ENCODE measurements at regions not wholly inside any gene's neighbourhood (a gene's known extent, or its start where the extent isn't known, plus 50 kb on each side); places are given as distances from the start of the nearest gene placed in this dataset.
"Not testable (repeated sequence)": the region's sequence is repeated elsewhere in the genome, so short reads cannot be mapped to it uniquely, and the experiment has no call there.

DNA sequence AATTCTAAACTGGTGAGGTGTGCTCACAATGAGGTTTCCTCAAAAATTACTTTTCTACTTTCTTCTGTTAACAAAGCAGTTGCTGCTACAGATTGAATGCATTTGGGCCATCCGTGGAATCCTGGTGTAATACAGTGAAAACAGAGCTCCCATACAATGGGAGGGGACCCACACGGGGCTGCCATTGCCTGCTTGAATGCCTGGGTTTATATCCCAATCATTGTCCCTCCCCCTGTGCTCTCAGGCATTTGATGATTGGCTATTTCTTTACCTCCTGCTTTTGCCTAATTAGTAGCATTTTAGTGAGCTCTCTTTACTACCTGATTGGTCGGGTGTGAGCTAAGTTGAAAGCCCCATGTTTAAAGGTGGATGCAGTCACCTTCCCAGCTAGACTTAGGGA, 52.9 kb upstream of the CSF1 start:
- DNase-seq (ENCODE audit: low spot score in 2 of 2); H3K9me3 Mint-ChIP-seq; ATAC-seq (ENCODE audit: low read depth); H3K4me1 Mint-ChIP-seq; H3K27ac Mint-ChIP-seq; H3K27me3 Mint-ChIP-seq; H3K4me3 Mint-ChIP-seq; H3K36me3 Mint-ChIP-seq: not testable (repeated sequence)

- not testable (repeated sequence) for H3K27ac Mint-ChIP-seq; H3K27me3 Mint-ChIP-seq; ATAC-seq (ENCODE audit: low read depth); H3K9me3 Mint-ChIP-seq; H3K4me1 Mint-ChIP-seq; H3K36me3 Mint-ChIP-seq; DNase-seq (ENCODE audit: low spot score in 2 of 2); H3K4me3 Mint-ChIP-seq
Observed at GRCh38 chr1:109855986-109856385, 54.7 kb upstream of the CSF1 start.

GRCh38 chr1:109853972-109854371, 56.7 kb upstream of the CSF1 start:
- not testable (repeated sequence) for ATAC-seq (ENCODE audit: low read depth); H3K36me3 Mint-ChIP-seq; H3K4me1 Mint-ChIP-seq; H3K4me3 Mint-ChIP-seq; H3K9me3 Mint-ChIP-seq; DNase-seq (ENCODE audit: low spot score in 2 of 2); H3K27me3 Mint-ChIP-seq; H3K27ac Mint-ChIP-seq

- not testable (repeated sequence) for ATAC-seq (ENCODE audit: low read depth); H3K4me1 Mint-ChIP-seq
Observed at GRCh38 chr1:109852221-109853015, 58.2 kb upstream of the CSF1 start.

DNA sequence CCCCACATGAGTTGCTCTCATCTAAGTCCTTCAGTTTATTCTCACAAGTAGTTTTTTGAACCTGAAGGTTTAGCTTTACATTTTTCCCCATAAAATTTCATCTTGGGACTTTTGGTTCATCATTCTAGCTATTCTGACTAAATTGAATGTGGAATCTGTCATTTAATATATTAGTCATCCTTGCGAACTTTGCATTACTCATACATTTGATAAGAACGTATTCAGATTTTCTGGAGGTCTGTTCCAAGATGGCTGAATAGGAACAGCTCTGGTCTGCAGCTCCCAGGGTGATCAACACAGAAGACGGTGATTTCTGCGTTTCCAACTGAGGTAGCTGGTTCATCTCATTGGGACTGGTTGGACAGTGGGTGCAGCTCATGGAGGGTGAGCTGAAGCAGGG, 59.8 kb upstream of the CSF1 start:
- DNase-seq (ENCODE audit: low spot score in 2 of 2) (no peak), ATAC-seq (ENCODE audit: low read depth) (no peak)
- H3K27ac Mint-ChIP-seq: no peak overlapping the region
- peaks cover 4% of the 10 kb centered on the region for H3K27me3 Mint-ChIP-seq
- no peaks in the 10 kb centered on the region for H3K36me3 Mint-ChIP-seq
- H3K4me1 Mint-ChIP-seq: no peaks in the 10 kb centered on the region
- H3K4me3 Mint-ChIP-seq: no peak overlapping the region
- H3K9me3 Mint-ChIP-seq: no peaks in the 10 kb centered on the region

More at GRCh38 chr1:109852221-109853015, 58.2 kb upstream of the CSF1 start:
- not testable (repeated sequence) for H3K9me3 Mint-ChIP-seq; H3K36me3 Mint-ChIP-seq; H3K27ac Mint-ChIP-seq; H3K4me3 Mint-ChIP-seq; DNase-seq (ENCODE audit: low spot score in 2 of 2); H3K27me3 Mint-ChIP-seq

GRCh38 chr1:109850194-109850593, 60.5 kb upstream of the CSF1 start:
- Mint-ChIP-seq H3K27me3 (peaks cover 4% of the 10 kb centered on the region), H3K4me3 (no peak overlapping the region), H3K4me1 (no peaks in the 10 kb centered on the region), H3K9me3 (no peaks in the 10 kb centered on the region), H3K27ac (no peak overlapping the region), H3K36me3 (no peaks in the 10 kb centered on the region)
- no peak for DNase-seq (ENCODE audit: low spot score in 2 of 2)
- ATAC-seq (ENCODE audit: low read depth): no peak

GRCh38 chr1:109849655-109850054, 61.0 kb upstream of the CSF1 start:
- no peak for ATAC-seq (ENCODE audit: low read depth)
- Mint-ChIP-seq H3K27ac (no peak overlapping the region), H3K36me3 (no peaks in the 10 kb centered on the region), H3K4me1 (no peaks in the 10 kb centered on the region), H3K4me3 (no peak overlapping the region), H3K9me3 (no peaks in the 10 kb centered on the region), H3K27me3 (peaks cover 2% of the 10 kb centered on the region)
- no peak for DNase-seq (ENCODE audit: low spot score in 2 of 2)

GRCh38 chr1:109847251-109847650, 63.4 kb upstream of the CSF1 start:
- ATAC-seq (ENCODE audit: low read depth): no peak
- DNase-seq (ENCODE audit: low spot score in 2 of 2): no peak
- Mint-ChIP-seq H3K36me3 (no peaks in the 10 kb centered on the region), H3K4me1 (no peaks in the 10 kb centered on the region), H3K27me3 (peaks cover 3% of the 10 kb centered on the region), H3K9me3 (no peaks in the 10 kb centered on the region), H3K27ac (no peak overlapping the region), H3K4me3 (no peak overlapping the region)

DNA sequence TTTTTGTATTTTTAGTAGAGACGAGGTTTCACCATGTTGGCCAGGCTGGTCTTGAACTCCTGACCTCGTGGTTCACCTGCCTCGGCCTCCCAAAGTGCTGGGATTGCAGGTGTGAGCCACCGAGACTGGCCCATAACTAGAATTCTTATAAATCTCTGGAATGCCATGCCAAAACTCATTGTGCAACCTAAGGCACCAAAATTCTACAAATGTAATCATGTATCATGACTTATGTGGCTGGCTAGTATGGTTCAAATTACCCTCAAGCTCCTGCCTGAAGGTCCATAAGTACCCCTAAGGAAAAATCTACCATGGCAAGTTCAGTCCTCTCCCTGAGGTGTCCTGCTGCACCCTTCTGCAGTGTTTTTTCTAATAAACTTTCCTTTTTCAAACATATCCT, 63.8 kb upstream of the CSF1 start:
- DNase-seq (ENCODE audit: low spot score in 2 of 2) (no peak), ATAC-seq (ENCODE audit: low read depth) (no peak)
- Mint-ChIP-seq H3K27ac (no peak overlapping the region), H3K4me3 (no peak overlapping the region), H3K36me3 (no peaks in the 10 kb centered on the region), H3K27me3 (peaks cover 3% of the 10 kb centered on the region), H3K4me1 (no peaks in the 10 kb centered on the region), H3K9me3 (no peaks in the 10 kb centered on the region)

DNA sequence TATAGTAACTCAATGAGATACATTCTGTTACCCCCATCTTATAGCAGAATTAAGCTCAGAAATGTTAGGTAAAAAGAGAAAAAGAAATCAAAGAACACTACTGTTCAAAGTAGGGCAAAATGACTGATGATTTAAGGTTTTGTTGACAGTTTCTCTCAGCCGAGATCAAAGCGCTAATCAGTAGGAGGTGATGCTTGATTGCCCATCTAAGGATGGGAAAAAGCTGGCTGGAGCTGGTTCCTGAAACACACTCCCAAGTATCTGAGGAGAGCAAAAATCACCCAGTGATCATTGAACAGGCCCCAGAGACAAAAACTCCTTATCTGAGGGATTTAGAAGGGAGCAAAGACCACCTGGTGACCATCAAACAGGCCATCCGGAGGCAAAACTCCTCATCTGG, 64.5 kb upstream of the CSF1 start:
- H3K36me3 Mint-ChIP-seq: no peaks in the 10 kb centered on the region
- no peak for DNase-seq (ENCODE audit: low spot score in 2 of 2)
- no peak for ATAC-seq (ENCODE audit: low read depth)
- no peak overlapping the region for H3K27ac Mint-ChIP-seq
- no peaks in the 10 kb centered on the region for H3K4me1 Mint-ChIP-seq
- H3K4me3 Mint-ChIP-seq: no peak overlapping the region
- peaks cover 3% of the 10 kb centered on the region for H3K27me3 Mint-ChIP-seq
- H3K9me3 Mint-ChIP-seq: no peaks in the 10 kb centered on the region

DNA sequence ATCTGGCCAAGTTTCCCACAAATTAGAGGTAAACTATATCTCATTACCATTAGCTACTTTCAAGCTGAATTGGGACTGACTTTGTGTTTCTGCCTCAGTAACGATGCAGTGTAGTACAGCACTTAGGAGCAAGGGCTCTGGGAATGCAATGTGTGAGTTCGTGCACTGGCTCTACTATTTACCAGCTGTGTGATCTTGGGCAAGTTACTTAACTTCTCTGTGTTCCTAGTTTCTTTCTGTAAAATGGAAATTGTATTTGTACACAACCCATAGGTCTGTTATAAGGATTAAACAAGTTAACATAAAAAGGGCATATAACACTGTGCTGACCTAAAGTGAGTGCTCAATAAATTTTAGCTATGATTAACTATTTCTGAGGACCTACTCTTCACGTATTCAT, 65.0 kb upstream of the CSF1 start:
- ATAC-seq (ENCODE audit: low read depth) (no peak), DNase-seq (ENCODE audit: low spot score in 2 of 2) (no peak)
- H3K4me1 Mint-ChIP-seq: no peaks in the 10 kb centered on the region
- H3K4me3 Mint-ChIP-seq: no peak overlapping the region
- no peaks in the 10 kb centered on the region for H3K9me3 Mint-ChIP-seq
- H3K27me3 Mint-ChIP-seq: peaks cover 3% of the 10 kb centered on the region
- no peaks in the 10 kb centered on the region for H3K36me3 Mint-ChIP-seq
- H3K27ac Mint-ChIP-seq: no peak overlapping the region

DNA sequence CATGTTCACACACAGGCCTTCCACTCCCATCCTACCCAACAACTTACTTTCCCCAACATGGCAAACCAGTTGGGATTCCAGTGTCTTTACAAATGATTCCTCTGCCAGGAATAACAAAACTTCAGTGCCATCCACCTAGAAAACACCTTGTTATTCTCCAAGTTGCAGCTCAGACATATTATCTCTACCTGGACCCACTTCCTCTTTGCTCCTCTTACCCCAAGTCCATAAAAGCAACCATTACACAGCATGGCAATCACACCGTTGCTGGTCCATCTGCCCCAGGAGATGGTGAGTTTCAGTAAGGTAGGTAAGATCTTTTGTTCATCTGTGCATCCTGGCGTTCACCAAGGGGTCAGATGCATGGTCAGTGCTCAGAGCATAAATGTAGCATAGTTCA, 66.0 kb upstream of the CSF1 start:
- H3K9me3 Mint-ChIP-seq: no peaks in the 10 kb centered on the region
- no peaks in the 10 kb centered on the region for H3K36me3 Mint-ChIP-seq
- no peaks in the 10 kb centered on the region for H3K4me1 Mint-ChIP-seq
- no peak overlapping the region for H3K27ac Mint-ChIP-seq
- H3K4me3 Mint-ChIP-seq: no peak overlapping the region
- DNase-seq (ENCODE audit: low spot score in 2 of 2) (no peak), ATAC-seq (ENCODE audit: low read depth) (no peak)
- peaks cover 4% of the 10 kb centered on the region for H3K27me3 Mint-ChIP-seq

- Mint-ChIP-seq H3K4me1 (no peaks in the 10 kb centered on the region), H3K27ac (no peak overlapping the region), H3K36me3 (peaks cover 6% of the 10 kb centered on the region), H3K4me3 (no peak overlapping the region), H3K27me3 (peaks cover 6% of the 10 kb centered on the region), H3K9me3 (peaks cover 3% of the 10 kb centered on the region)
- ATAC-seq (ENCODE audit: low read depth): no peak
- DNase-seq (ENCODE audit: low spot score in 2 of 2): no peak
Observed at GRCh38 chr1:109840011-109840629, 70.5 kb upstream of the CSF1 start.

DNA sequence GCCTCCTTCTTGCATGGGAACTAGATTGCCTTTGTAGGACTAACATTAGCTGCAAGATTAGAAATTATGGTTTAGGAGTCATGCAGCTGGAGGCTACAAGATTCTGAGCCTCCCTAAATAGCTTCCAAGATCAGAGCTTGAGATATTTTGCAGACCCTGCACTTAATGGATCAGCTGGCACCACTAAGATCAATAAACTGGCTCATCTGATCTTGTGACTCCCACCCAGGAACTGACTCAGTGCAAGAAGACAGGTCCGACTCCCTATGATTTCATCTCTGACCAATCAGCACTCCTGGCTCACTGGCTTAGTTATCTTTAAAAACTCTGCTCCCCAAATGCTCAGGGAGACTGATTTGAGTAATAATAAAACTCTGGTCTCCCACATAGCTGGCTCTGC, 71.4 kb upstream of the CSF1 start:
- not testable (repeated sequence) for H3K9me3 Mint-ChIP-seq; ATAC-seq (ENCODE audit: low read depth); DNase-seq (ENCODE audit: low spot score in 2 of 2); H3K4me1 Mint-ChIP-seq; H3K27me3 Mint-ChIP-seq; H3K36me3 Mint-ChIP-seq; H3K27ac Mint-ChIP-seq; H3K4me3 Mint-ChIP-seq

GRCh38 chr1:109838838-109839240, 71.8 kb upstream of the CSF1 start:
- no peak for ATAC-seq (ENCODE audit: low read depth)
- Mint-ChIP-seq H3K27ac (no peak overlapping the region), H3K4me3 (no peak overlapping the region), H3K9me3 (peaks cover 3% of the 10 kb centered on the region), H3K36me3 (peaks cover 6% of the 10 kb centered on the region), H3K27me3 (peaks cover 8% of the 10 kb centered on the region), H3K4me1 (no peaks in the 10 kb centered on the region)
- DNase-seq (ENCODE audit: low spot score in 2 of 2): no peak
